ENCODE measurements at regions not wholly inside any gene's neighbourhood (a gene's known extent, or its start where the extent isn't known, plus 50 kb on each side); places are given as distances from the start of the nearest gene placed in this dataset.
"Not testable (repeated sequence)": the region's sequence is repeated elsewhere in the genome, so short reads cannot be mapped to it uniquely, and the experiment has no call there.

- no peak for DNase-seq (ENCODE audit: extremely low spot score)
- ChIA-PET CTCF (no interaction called here), POLR2A (no interaction called here)
- no peak for TF ChIP-seq CTCF (IDR thresholded peaks at IDR 0.05; ENCODE audit: control extremely low read depth, extremely low read depth, low read depth, missing control alignments)
Measured at GRCh38 chr5:118310401-118310800, 677.9 kb downstream of the DTWD2 start.

GRCh38 chr5:118303296-118303695, 685.1 kb downstream of the DTWD2 start:
- no peak for DNase-seq (ENCODE audit: extremely low spot score)
- no peak for TF ChIP-seq CTCF (IDR thresholded peaks at IDR 0.05; ENCODE audit: control extremely low read depth, extremely low read depth, low read depth, missing control alignments)
- ChIA-PET CTCF (interaction anchor here (0.9 kb wide), 1 partner anchor 220 kb away, joined by 3 read pairs; no protein-coding TSS in a partner anchor), POLR2A (no interaction called here)

GRCh38 chr5:118302786-118303185, 685.6 kb downstream of the DTWD2 start:
- ChIA-PET CTCF (interaction anchor here (0.9 kb wide), 1 partner anchor 219 kb away, joined by 3 read pairs; no protein-coding TSS in a partner anchor), POLR2A (no interaction called here)
- TF ChIP-seq CTCF (IDR thresholded peaks at IDR 0.05; ENCODE audit: control extremely low read depth, extremely low read depth, low read depth, missing control alignments) = no peak
- DNase-seq (ENCODE audit: extremely low spot score) = no peak

- ChIA-PET CTCF (no interaction called here), POLR2A (no interaction called here)
- TF ChIP-seq CTCF (IDR thresholded peaks at IDR 0.05; ENCODE audit: control extremely low read depth, extremely low read depth, low read depth, missing control alignments) = no peak
Measured at GRCh38 chr5:118301696-118302095, 686.7 kb downstream of the DTWD2 start.

GRCh38 chr5:118295045-118295444, 693.3 kb downstream of the DTWD2 start:
- CTCF ChIA-PET = interaction anchor here (1.0 kb wide), 1 partner anchor 23 kb away, joined by 3 read pairs; no protein-coding TSS in a partner anchor
- DNase-seq (ENCODE audit: extremely low spot score) = no peak
- POLR2A ChIA-PET = no interaction called here
- no peak for TF ChIP-seq CTCF (IDR thresholded peaks at IDR 0.05; ENCODE audit: control extremely low read depth, extremely low read depth, low read depth, missing control alignments)

More at GRCh38 chr5:118301696-118302095, 686.7 kb downstream of the DTWD2 start:
- no peak for DNase-seq (ENCODE audit: extremely low spot score)

GRCh38 chr5:118293378-118293777, 695.0 kb downstream of the DTWD2 start:
- no peak for TF ChIP-seq CTCF (IDR thresholded peaks at IDR 0.05; ENCODE audit: control extremely low read depth, extremely low read depth, low read depth, missing control alignments)
- ChIA-PET CTCF (interaction anchor here (1.6 kb wide), 1 partner anchor 8 kb away, joined by 3 read pairs; no protein-coding TSS in a partner anchor), POLR2A (no interaction called here)
- DNase-seq (ENCODE audit: extremely low spot score) = no peak

GRCh38 chr5:118290204-118290603, 698.1 kb downstream of the DTWD2 start:
- CTCF ChIA-PET = interaction anchor here (1.3 kb wide), 1 partner anchor 14 kb away, joined by 3 read pairs; no protein-coding TSS in a partner anchor
- TF ChIP-seq CTCF (IDR thresholded peaks at IDR 0.05; ENCODE audit: control extremely low read depth, extremely low read depth, low read depth, missing control alignments) = no peak
- no peak for DNase-seq (ENCODE audit: extremely low spot score)
- POLR2A ChIA-PET = no interaction called here

- DNase-seq (ENCODE audit: extremely low spot score); CTCF ChIA-PET; POLR2A ChIA-PET: not testable (repeated sequence)
Measured at GRCh38 chr5:118284230-118284629, 704.1 kb downstream of the DTWD2 start.

- CTCF ChIA-PET; DNase-seq (ENCODE audit: extremely low spot score); POLR2A ChIA-PET: not testable (repeated sequence)
Measured at GRCh38 chr5:118282480-118283038, 705.8 kb downstream of the DTWD2 start.
